Trophoblast cell (in vitro differentiated cells and primary cell): ENCODE measurements at regions not wholly inside any gene's neighbourhood (a gene's known extent, or its start where the extent isn't known, plus 50 kb on each side); places are given as distances from the start of the nearest gene placed in this dataset.

Experiments
- DNase-seq, 2 donors: peaks; one replicate each; pipeline ENCODE4 v3.0.0-alpha.2; 2016
- H2AFZ ChIP-seq: 2 replicates; pipeline ENCODE4 v1.6.1; 2013; ENCODE audit warnings: low read length, moderate library complexity, mild to moderate bottlenecking; ENCODE audit not compliant: insufficient read depth, poor library complexity
- H2AK5ac ChIP-seq: 2 replicates; pipeline ENCODE4 v1.6.1; 2013; ENCODE audit warnings: mild to moderate bottlenecking, low read length
- H2BK120ac ChIP-seq: 2 replicates; pipeline ENCODE4 v1.6.1; 2013; ENCODE audit warnings: low read length, mild to moderate bottlenecking, moderate library complexity; ENCODE audit not compliant: insufficient read depth, poor library complexity
- H2BK12ac ChIP-seq: 2 replicates; pipeline ENCODE4 v1.6.1; 2013; ENCODE audit warnings: mild to moderate bottlenecking, low read length, moderate library complexity
- H2BK5ac ChIP-seq: 2 replicates; pipeline ENCODE4 v1.6.1; 2013; ENCODE audit warnings: low read length, low read depth, moderate library complexity, mild to moderate bottlenecking; ENCODE audit not compliant: poor library complexity
- H3K14ac ChIP-seq: 2 replicates; pipeline ENCODE4 v1.6.1; 2013; ENCODE audit warnings: mild to moderate bottlenecking, low read length
- H3K18ac ChIP-seq: 2 replicates; pipeline ENCODE4 v1.6.1; 2013; ENCODE audit warnings: mild to moderate bottlenecking, low read length
- H3K23ac ChIP-seq: 2 replicates; pipeline ENCODE4 v1.6.1; 2013; ENCODE audit warnings: low read length
- H3K27ac ChIP-seq: 2 replicates; pipeline ENCODE4 v1.5.1; 2013; ENCODE audit warnings: low read depth, mild to moderate bottlenecking, inconsistent platforms, low read length, moderate library complexity
- H3K27me3 ChIP-seq: 2 replicates; pipeline ENCODE4 v1.6.1; 2013; ENCODE audit warnings: inconsistent platforms, mild to moderate bottlenecking, low read length, moderate library complexity; ENCODE audit not compliant: insufficient read depth
- H3K36me3 ChIP-seq, 2 experiments: 1 replicate in 1 of 2; 2 replicates in 1 of 2; pipeline ENCODE4 v1.6.1; 2013; ENCODE audit warnings: low read length in 2 of 2, mild to moderate bottlenecking in 2 of 2, moderate library complexity in 1 of 2; ENCODE audit not compliant: insufficient read depth in 2 of 2, control insufficient read depth in 1 of 2
- H3K4ac ChIP-seq: 2 replicates; pipeline ENCODE4 v1.6.1; 2013; ENCODE audit warnings: low read depth, mild to moderate bottlenecking, low read length, moderate library complexity
- H3K4me1 ChIP-seq, 2 experiments: 1 replicate in 1 of 2; 2 replicates in 1 of 2; pipeline ENCODE4 v1.6.1; 2013; ENCODE audit warnings: low read length in 2 of 2, mild to moderate bottlenecking in 2 of 2, moderate library complexity in 1 of 2; ENCODE audit not compliant: insufficient read depth in 2 of 2, control insufficient read depth in 1 of 2
- H3K4me2 ChIP-seq: 2 replicates; pipeline ENCODE4 v1.6.1; 2013; ENCODE audit warnings: inconsistent platforms, mild to moderate bottlenecking, low read length, moderate library complexity
- H3K4me3 ChIP-seq: 2 replicates; pipeline ENCODE4 v1.5.1; 2013; ENCODE audit warnings: mild to moderate bottlenecking, low read depth, low read length, inconsistent platforms
- H3K79me1 ChIP-seq: one replicate; pipeline ENCODE4 v1.6.1; 2013; ENCODE audit warnings: low read length
- H3K79me2 ChIP-seq: 2 replicates; pipeline ENCODE4 v1.6.1; 2013; ENCODE audit warnings: low read length, mild to moderate bottlenecking; ENCODE audit not compliant: control insufficient read depth, insufficient read depth, poor library complexity
- H3K9ac ChIP-seq: 2 replicates; pipeline ENCODE4 v1.6.1; 2013; ENCODE audit warnings: mild to moderate bottlenecking, low read length
- H3K9me3 ChIP-seq: 2 replicates; pipeline ENCODE4 v1.6.1; 2013; ENCODE audit warnings: low read depth, mild to moderate bottlenecking, control low read depth, inconsistent platforms, low read length; ENCODE audit not compliant: insufficient read depth
- H4K12ac ChIP-seq: 2 replicates; pipeline ENCODE4 v1.6.1; 2013; ENCODE audit warnings: low read depth, mild to moderate bottlenecking, low read length, moderate library complexity
- H4K8ac ChIP-seq: 2 replicates; pipeline ENCODE4 v1.6.1; 2013; ENCODE audit warnings: low read depth, mild to moderate bottlenecking, low read length, moderate library complexity
- H4K91ac ChIP-seq: one replicate; pipeline ENCODE4 v1.6.1; 2013; ENCODE audit warnings: low read depth, mild to moderate bottlenecking, low read length, moderate library complexity
- WGBS: extraction: QIAGEN DNeasy Blood & Tissue Kit; methylation state at CpG from one replicate; pipeline ENCODE4 v1.1.7; 2013; ENCODE audit warnings: missing lambda C conversion rate; ENCODE audit not compliant: insufficient read length, insufficient coverage; ENCODE audit errors: extremely low coverage; 5-methylcytosine and 5-hydroxymethylcytosine counted together

DNA sequence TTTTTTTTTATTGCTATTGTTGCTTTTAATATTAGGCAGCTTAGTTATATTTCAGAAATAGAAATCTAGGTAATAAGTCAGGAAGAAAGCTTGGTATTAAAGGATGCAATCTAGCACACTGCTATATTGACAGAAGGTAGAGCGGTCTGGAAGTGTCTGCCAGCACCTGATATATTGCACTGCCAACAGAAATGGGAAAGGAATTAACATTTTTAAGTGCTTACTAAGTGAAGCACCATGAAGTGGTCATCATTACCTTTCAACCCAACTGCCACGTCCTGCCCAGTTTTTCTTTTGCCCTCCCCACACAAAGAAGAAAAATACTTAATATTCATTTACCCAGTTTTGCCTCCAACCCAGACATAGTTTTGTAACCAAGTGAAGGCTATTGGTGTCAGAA, 163.5 kb downstream of the KITLG start:
- no CpG with 5 or more reads among the region's 2 CpGs for WGBS
- no peak overlapping the region for H4K91ac ChIP-seq
- DNase-seq: no peak

DNA sequence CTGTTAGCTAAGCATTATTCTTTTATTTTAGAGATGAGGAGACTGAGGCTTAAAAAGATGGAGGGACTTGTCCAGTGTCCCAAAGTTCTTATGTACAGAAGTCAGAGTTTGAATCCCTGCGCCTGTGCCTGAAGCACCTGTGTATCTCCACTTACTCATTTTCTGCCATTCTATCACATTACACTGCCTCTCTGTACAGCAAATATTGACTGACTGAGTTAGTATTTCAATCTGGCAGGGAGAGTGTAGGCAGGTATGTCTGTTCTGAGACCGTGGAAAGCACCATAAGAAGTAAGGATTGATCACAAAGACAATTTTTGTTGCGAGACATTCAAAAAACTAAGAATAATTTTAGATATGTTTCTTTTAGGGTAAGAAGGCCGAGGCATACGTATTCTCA, 162.7 kb downstream of the KITLG start:
- Histone ChIP-seq H3K9me3 (no peaks in the 10 kb centered on the region), H2AFZ (no peak overlapping the region), H3K27me3 (no peaks in the 10 kb centered on the region), H3K9ac (no peak overlapping the region), H3K4ac (no peak overlapping the region), H3K36me3 (no peaks in the 10 kb centered on the region), H3K79me2 (no peaks in the 10 kb centered on the region), H3K27ac (no peak overlapping the region), H3K4me2 (no peak overlapping the region), H3K23ac (no peak overlapping the region), H3K79me1 (no peaks in the 10 kb centered on the region), H4K8ac (no peak overlapping the region), H2BK5ac (no peak overlapping the region), H2AK5ac (no peak overlapping the region), H3K18ac (no peak overlapping the region), H4K91ac (no peak overlapping the region), H3K4me3 (no peak overlapping the region), H3K4me1 (no peaks in the 10 kb centered on the region), H2BK120ac (no peak overlapping the region), H3K14ac (no peak overlapping the region), H4K12ac (no peak overlapping the region), H2BK12ac (no peak overlapping the region)
- no peak for DNase-seq
- WGBS: no CpG with 5 or more reads among the region's 5 CpGs

More for the DNA sequence above, 163.5 kb downstream of the KITLG start:
- Histone ChIP-seq H3K27ac (no peak overlapping the region), H3K4me3 (no peak overlapping the region), H2AK5ac (no peak overlapping the region), H3K18ac (no peak overlapping the region), H3K4me1 (no peaks in the 10 kb centered on the region), H3K79me2 (no peaks in the 10 kb centered on the region), H3K23ac (no peak overlapping the region), H3K27me3 (no peaks in the 10 kb centered on the region), H2AFZ (no peak overlapping the region), H3K14ac (no peak overlapping the region), H3K9me3 (no peaks in the 10 kb centered on the region), H4K8ac (no peak overlapping the region), H3K4me2 (no peak overlapping the region), H3K4ac (no peak overlapping the region), H3K79me1 (no peaks in the 10 kb centered on the region), H3K36me3 (no peaks in the 10 kb centered on the region), H2BK120ac (no peak overlapping the region), H3K9ac (no peak overlapping the region), H2BK5ac (no peak overlapping the region), H4K12ac (no peak overlapping the region), H2BK12ac (no peak overlapping the region)

DNA sequence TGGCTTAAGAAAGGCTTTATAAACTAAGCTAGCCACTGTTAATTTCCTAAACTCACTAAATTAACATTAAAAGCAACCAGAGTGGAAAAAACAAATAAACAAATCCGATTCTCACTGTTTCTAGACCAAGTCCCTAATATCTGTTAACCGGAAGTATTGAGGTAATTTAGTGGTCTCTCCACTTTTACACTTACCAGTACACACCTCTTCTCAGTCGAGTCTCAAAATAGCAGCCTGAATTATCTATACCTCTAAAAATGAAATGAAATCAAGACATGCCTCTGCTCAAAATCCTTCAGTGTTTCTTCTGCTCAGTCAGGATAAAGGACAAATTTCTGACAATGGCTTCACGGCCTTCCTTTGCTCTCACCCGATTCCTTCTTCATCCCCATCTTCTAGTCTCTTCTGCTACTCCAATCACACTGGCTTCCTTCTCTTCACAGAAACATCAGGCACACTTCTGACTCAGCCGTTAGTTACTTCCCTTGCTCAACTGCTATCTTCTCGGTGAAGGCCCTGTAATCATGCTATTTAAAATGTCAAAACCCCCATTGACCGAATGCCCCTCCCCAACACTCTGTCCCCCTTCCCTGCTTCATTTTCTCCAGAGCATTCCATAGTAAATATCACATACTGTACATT, 161.3 kb downstream of the KITLG start:
- Histone ChIP-seq H2BK12ac (no peak overlapping the region), H3K27ac (no peak overlapping the region), H3K18ac (no peak overlapping the region), H3K27me3 (no peaks in the 10 kb centered on the region), H3K4me1 (no peaks in the 10 kb centered on the region), H3K79me1 (no peaks in the 10 kb centered on the region), H3K14ac (no peak overlapping the region), H4K8ac (no peak overlapping the region), H2AK5ac (no peak overlapping the region), H3K79me2 (no peaks in the 10 kb centered on the region), H3K4me3 (no peak overlapping the region), H3K9me3 (no peaks in the 10 kb centered on the region), H3K4me2 (no peak overlapping the region), H3K9ac (no peak overlapping the region), H2AFZ (no peak overlapping the region), H3K23ac (no peak overlapping the region), H2BK120ac (no peak overlapping the region), H4K91ac (no peak overlapping the region), H3K4ac (no peak overlapping the region), H2BK5ac (no peak overlapping the region), H3K36me3 (no peaks in the 10 kb centered on the region), H4K12ac (no peak overlapping the region)
- no peak for DNase-seq
- no CpG with 5 or more reads among the region's 8 CpGs for WGBS

DNA sequence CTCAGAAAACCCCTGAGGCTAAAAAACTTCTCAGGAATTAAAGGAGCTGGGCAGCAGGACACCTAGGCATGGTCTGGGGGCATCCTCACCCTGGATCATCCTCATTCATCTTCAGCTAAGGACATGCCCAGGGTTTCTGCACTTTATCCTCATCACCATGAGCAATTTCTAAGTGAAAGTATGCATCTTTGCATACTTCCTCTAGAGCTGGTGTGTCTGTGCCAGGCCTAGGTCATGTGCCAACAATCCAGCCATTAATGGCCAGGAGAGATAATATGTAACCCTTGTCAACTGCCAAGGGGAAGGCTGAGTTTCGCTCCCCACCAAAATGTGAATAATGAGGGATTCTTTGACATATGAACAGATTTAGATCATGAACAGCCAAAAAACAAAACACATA, 160.5 kb downstream of the KITLG start:
- Histone ChIP-seq H3K23ac (no peak overlapping the region), H4K91ac (no peak overlapping the region), H2AFZ (no peak overlapping the region), H3K27me3 (no peaks in the 10 kb centered on the region), H3K4me3 (no peak overlapping the region), H4K12ac (no peak overlapping the region), H3K9me3 (no peaks in the 10 kb centered on the region), H3K36me3 (no peaks in the 10 kb centered on the region), H2BK5ac (no peak overlapping the region), H3K79me2 (no peaks in the 10 kb centered on the region), H3K27ac (no peak overlapping the region), H3K9ac (no peak overlapping the region), H3K4me2 (no peak overlapping the region), H3K18ac (no peak overlapping the region), H2BK12ac (no peak overlapping the region), H3K79me1 (no peaks in the 10 kb centered on the region), H3K4me1 (no peaks in the 10 kb centered on the region), H2BK120ac (no peak overlapping the region), H2AK5ac (no peak overlapping the region), H4K8ac (no peak overlapping the region), H3K14ac (no peak overlapping the region), H3K4ac (no peak overlapping the region)
- no CpG with 5 or more reads among the region's 1 CpG for WGBS
- DNase-seq: no peak
